ENCODE measurements at regions not wholly inside any gene's neighbourhood (a gene's known extent, or its start where the extent isn't known, plus 50 kb on each side); places are given as distances from the start of the nearest gene placed in this dataset.
"Not testable (repeated sequence)": the region's sequence is repeated elsewhere in the genome, so short reads cannot be mapped to it uniquely, and the experiment has no call there.

GRCh38 chr10:8674230-8674629, 619.7 kb downstream of the GATA3 start:
- 84% methylated on average over 3 of the region's 3 CpGs for WGBS (ENCODE audit: missing lambda C conversion rate)
- ChIA-PET POLR2A (no interaction called here), CTCF (no interaction called here)
- Histone ChIP-seq H3K4me1 (0 out of 3 replicates have a peak, but pooled peaks cover 3% of the 10 kb centered on the region), H3K9me3 (no peaks in the 10 kb centered on the region), H3K27ac (no peak overlapping the region), H3K4me3 (no peak overlapping the region), H3K4me2 (no peak overlapping the region)
- DNase-seq (ENCODE audit: low read depth in 1 of 2, low spot score in 1 of 2) (no peak), ATAC-seq (no peak), FAIRE-seq (no peak)
- TF ChIP-seq CBX2 (IDR thresholded peaks at IDR 0.05; ENCODE audit: borderline replicate concordance, low read depth) (no peak), MAX (IDR thresholded peaks at IDR 0.05) (no peak), KDM5A (IDR thresholded peaks at IDR 0.05) (no peak), CBX8 (IDR thresholded peaks at IDR 0.05) (no peak), HES2 (IDR thresholded peaks at IDR 0.05) (no peak), RCOR1 (IDR thresholded peaks at IDR 0.05; ENCODE audit: low read depth, low read length) (no peak), ZC3H11A (IDR thresholded peaks at IDR 0.05) (no peak), HMGXB4 (CRISPR knock-in tag; IDR thresholded peaks at IDR 0.05; ENCODE audit: borderline replicate concordance) (no peak), NPAS2 (CRISPR knock-in tag; IDR thresholded peaks at IDR 0.05; ENCODE audit: borderline replicate concordance) (no peak)
- TF ChIP-seq, protein P1, sequence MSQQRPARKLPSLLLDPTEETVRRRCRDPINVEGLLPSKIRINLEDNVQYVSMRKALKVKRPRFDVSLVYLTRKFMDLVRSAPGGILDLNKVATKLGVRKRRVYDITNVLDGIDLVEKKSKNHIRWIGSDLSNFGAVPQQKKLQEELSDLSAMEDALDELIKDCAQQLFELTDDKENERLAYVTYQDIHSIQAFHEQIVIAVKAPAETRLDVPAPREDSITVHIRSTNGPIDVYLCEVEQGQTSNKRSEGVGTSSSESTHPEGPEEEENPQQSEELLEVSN (IDR thresholded peaks at IDR 0.05; ENCODE audit: borderline replicate concordance, low read depth): no peak
- TF ChIP-seq, protein P2, sequence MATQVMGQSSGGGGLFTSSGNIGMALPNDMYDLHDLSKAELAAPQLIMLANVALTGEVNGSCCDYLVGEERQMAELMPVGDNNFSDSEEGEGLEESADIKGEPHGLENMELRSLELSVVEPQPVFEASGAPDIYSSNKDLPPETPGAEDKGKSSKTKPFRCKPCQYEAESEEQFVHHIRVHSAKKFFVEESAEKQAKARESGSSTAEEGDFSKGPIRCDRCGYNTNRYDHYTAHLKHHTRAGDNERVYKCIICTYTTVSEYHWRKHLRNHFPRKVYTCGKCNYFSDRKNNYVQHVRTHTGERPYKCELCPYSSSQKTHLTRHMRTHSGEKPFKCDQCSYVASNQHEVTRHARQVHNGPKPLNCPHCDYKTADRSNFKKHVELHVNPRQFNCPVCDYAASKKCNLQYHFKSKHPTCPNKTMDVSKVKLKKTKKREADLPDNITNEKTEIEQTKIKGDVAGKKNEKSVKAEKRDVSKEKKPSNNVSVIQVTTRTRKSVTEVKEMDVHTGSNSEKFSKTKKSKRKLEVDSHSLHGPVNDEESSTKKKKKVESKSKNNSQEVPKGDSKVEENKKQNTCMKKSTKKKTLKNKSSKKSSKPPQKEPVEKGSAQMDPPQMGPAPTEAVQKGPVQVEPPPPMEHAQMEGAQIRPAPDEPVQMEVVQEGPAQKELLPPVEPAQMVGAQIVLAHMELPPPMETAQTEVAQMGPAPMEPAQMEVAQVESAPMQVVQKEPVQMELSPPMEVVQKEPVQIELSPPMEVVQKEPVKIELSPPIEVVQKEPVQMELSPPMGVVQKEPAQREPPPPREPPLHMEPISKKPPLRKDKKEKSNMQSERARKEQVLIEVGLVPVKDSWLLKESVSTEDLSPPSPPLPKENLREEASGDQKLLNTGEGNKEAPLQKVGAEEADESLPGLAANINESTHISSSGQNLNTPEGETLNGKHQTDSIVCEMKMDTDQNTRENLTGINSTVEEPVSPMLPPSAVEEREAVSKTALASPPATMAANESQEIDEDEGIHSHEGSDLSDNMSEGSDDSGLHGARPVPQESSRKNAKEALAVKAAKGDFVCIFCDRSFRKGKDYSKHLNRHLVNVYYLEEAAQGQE (IDR thresholded peaks at IDR 0.05): no peak

GRCh38 chr10:8677642-8678041, 623.2 kb downstream of the GATA3 start:
- no peak overlapping the region for H3K27ac ChIP-seq
- CTCF ChIA-PET: no interaction called here
- H3K9me3 ChIP-seq: no peaks in the 10 kb centered on the region
- POLR2A ChIA-PET: no interaction called here
- FAIRE-seq (no peak), DNase-seq (ENCODE audit: low read depth in 1 of 2, low spot score in 1 of 2) (no peak), ATAC-seq (no peak)
- no peak for TF ChIP-seq CBX8 (IDR thresholded peaks at IDR 0.05)
- no peak for TF ChIP-seq HOXB5 (CRISPR knock-in tag; IDR thresholded peaks at IDR 0.05)
- TF ChIP-seq HMGXB4 (CRISPR knock-in tag; IDR thresholded peaks at IDR 0.05; ENCODE audit: borderline replicate concordance): no peak
- no peak for TF ChIP-seq RNF2 (IDR thresholded peaks at IDR 0.05; ENCODE audit: borderline replicate concordance, low read depth)
- no peak for TF ChIP-seq JUN (IDR thresholded peaks at IDR 0.05)
- TF ChIP-seq, protein P3, sequence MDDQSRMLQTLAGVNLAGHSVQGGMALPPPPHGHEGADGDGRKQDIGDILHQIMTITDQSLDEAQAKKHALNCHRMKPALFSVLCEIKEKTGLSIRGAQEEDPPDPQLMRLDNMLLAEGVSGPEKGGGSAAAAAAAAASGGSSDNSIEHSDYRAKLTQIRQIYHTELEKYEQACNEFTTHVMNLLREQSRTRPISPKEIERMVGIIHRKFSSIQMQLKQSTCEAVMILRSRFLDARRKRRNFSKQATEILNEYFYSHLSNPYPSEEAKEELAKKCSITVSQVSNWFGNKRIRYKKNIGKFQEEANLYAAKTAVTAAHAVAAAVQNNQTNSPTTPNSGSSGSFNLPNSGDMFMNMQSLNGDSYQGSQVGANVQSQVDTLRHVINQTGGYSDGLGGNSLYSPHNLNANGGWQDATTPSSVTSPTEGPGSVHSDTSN (IDR thresholded peaks at IDR 0.05): no peak
- H3K4me2 ChIP-seq: no peak overlapping the region
- H3K4me1 ChIP-seq: 0 out of 3 replicates have a peak, but pooled peaks cover 3% of the 10 kb centered on the region
- no peak overlapping the region for H3K4me3 ChIP-seq
- 37% methylated on average over 6 of the region's 6 CpGs for WGBS (ENCODE audit: missing lambda C conversion rate)

DNA sequence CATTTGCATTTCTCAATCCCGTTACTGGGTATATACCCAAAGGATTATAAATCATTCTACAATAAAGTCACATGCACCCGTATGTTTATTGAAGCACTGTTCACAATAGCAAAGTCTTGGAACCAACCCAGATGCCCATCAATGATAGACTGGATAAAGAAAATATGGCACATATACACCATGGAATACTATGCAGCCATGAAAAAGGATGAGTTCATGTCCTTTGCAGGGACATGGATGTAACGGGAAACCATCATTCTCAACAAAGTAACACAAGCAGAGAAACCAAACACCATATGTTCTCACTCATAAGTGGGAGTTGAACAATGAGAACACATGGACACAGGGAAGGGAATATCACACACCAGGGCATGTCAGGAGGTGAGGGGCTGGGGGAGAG, 630.4 kb downstream of the GATA3 start:
- 74% methylated on average over 3 of the region's 3 CpGs for WGBS (ENCODE audit: missing lambda C conversion rate)
- H3K9me3 ChIP-seq; H3K4me2 ChIP-seq; CTCF ChIA-PET; H3K4me1 ChIP-seq; ATAC-seq; FAIRE-seq; H3K4me3 ChIP-seq; H3K27ac ChIP-seq; POLR2A ChIA-PET; DNase-seq (ENCODE audit: low read depth in 1 of 2, low spot score in 1 of 2): not testable (repeated sequence)
